Nephron progenitor cell (in vitro differentiated cells): ENCODE measurements at regions not wholly inside any gene's neighbourhood (a gene's known extent, or its start where the extent isn't known, plus 50 kb on each side); places are given as distances from the start of the nearest gene placed in this dataset.

Source experiments
- DNase-seq: peaks from one replicate; pipeline ENCODE4 v3.0.0; 2021
- H3K27ac Mint-ChIP-seq: 2 replicates; pipeline ENCODE4 v1.8.0; 2021; ENCODE audit warnings: mild to moderate bottlenecking, moderate library complexity, mixed read lengths
- H3K27me3 Mint-ChIP-seq: 2 replicates; pipeline ENCODE4 v1.8.0; 2021; ENCODE audit warnings: mild to moderate bottlenecking, low read depth, mixed read lengths; ENCODE audit not compliant: poor library complexity
- H3K36me3 Mint-ChIP-seq: 2 replicates; pipeline ENCODE4 v1.8.0; 2021; ENCODE audit warnings: low read depth, mixed read lengths
- H3K4me1 Mint-ChIP-seq: 2 replicates; pipeline ENCODE4 v1.8.0; 2021; ENCODE audit warnings: mixed read lengths
- H3K4me3 Mint-ChIP-seq: 2 replicates; pipeline ENCODE4 v1.8.0; 2021; ENCODE audit warnings: mild to moderate bottlenecking, moderate library complexity, mixed read lengths
- H3K9me3 Mint-ChIP-seq: 2 replicates; pipeline ENCODE4 v1.8.0; 2021; ENCODE audit warnings: mild to moderate bottlenecking, moderate library complexity, mixed read lengths
- CTCF ChIP-seq: fragments of 200-600 bp; sonication (generic); IDR thresholded peaks from 2 replicates; pipeline ENCODE4 v1.5.0; 2021; ENCODE audit warnings: antibody characterized with exemption

- peaks cover 4% of the 10 kb centered on the region for H3K27me3 Mint-ChIP-seq
- H3K27ac Mint-ChIP-seq: no peak overlapping the region
- TF ChIP-seq CTCF: no peak
- DNase-seq: no peak
- no peaks in the 10 kb centered on the region for H3K36me3 Mint-ChIP-seq
- H3K4me1 Mint-ChIP-seq: peaks cover 49% of the 10 kb centered on the region
- no peak overlapping the region for H3K4me3 Mint-ChIP-seq
- H3K9me3 Mint-ChIP-seq: peaks cover 8% of the 10 kb centered on the region
Observed at GRCh38 chr4:181982437-181982836, 260.8 kb upstream of the TENM3 start.

- Mint-ChIP-seq H3K27me3 (peaks cover 4% of the 10 kb centered on the region), H3K4me3 (no peak overlapping the region), H3K9me3 (peaks cover 5% of the 10 kb centered on the region), H3K36me3 (no peaks in the 10 kb centered on the region), H3K4me1 (peaks cover 53% of the 10 kb centered on the region), H3K27ac (no peak overlapping the region)
- TF ChIP-seq CTCF: no peak
- DNase-seq: no peak
Observed at GRCh38 chr4:181982856-181983255, 260.3 kb upstream of the TENM3 start.

- Mint-ChIP-seq H3K27me3 (peaks cover 8% of the 10 kb centered on the region), H3K27ac (no peak overlapping the region), H3K4me3 (no peak overlapping the region), H3K4me1 (peaks cover 52% of the 10 kb centered on the region), H3K36me3 (no peaks in the 10 kb centered on the region), H3K9me3 (no peaks in the 10 kb centered on the region)
- TF ChIP-seq CTCF: no peak
- DNase-seq: no peak
Observed at GRCh38 chr4:181987392-181987791, 255.8 kb upstream of the TENM3 start.

- DNase-seq: no peak
- Mint-ChIP-seq H3K36me3 (no peaks in the 10 kb centered on the region), H3K27ac (no peak overlapping the region), H3K4me1 (peaks cover 41% of the 10 kb centered on the region), H3K27me3 (peaks cover 11% of the 10 kb centered on the region), H3K4me3 (no peak overlapping the region), H3K9me3 (no peaks in the 10 kb centered on the region)
- TF ChIP-seq CTCF: no peak
Observed at GRCh38 chr4:181989071-181989470, 254.1 kb upstream of the TENM3 start.

GRCh38 chr4:181991369-181992108 is 251.7 kb upstream of the TENM3 start:
- Mint-ChIP-seq H3K9me3 (no peaks in the 10 kb centered on the region), H3K4me1 (peaks cover 30% of the 10 kb centered on the region), H3K27me3 (peaks cover 6% of the 10 kb centered on the region), H3K4me3 (no peak overlapping the region), H3K27ac (peak overlapping the region; percentile 6), H3K36me3 (no peaks in the 10 kb centered on the region)
- TF ChIP-seq CTCF: no peak
- peak; percentile 11 for DNase-seq
